GM21529 (cell line): ENCODE measurements at regions not wholly inside any gene's neighbourhood (a gene's known extent, or its start where the extent isn't known, plus 50 kb on each side); places are given as distances from the start of the nearest gene placed in this dataset.

Source experiments
- ATAC-seq: cut with Tn5 transposase; IDR thresholded peaks from one replicate; pipeline ENCODE4 v1.9.1; 2021; ENCODE audit not compliant: unreplicated experiment

DNA sequence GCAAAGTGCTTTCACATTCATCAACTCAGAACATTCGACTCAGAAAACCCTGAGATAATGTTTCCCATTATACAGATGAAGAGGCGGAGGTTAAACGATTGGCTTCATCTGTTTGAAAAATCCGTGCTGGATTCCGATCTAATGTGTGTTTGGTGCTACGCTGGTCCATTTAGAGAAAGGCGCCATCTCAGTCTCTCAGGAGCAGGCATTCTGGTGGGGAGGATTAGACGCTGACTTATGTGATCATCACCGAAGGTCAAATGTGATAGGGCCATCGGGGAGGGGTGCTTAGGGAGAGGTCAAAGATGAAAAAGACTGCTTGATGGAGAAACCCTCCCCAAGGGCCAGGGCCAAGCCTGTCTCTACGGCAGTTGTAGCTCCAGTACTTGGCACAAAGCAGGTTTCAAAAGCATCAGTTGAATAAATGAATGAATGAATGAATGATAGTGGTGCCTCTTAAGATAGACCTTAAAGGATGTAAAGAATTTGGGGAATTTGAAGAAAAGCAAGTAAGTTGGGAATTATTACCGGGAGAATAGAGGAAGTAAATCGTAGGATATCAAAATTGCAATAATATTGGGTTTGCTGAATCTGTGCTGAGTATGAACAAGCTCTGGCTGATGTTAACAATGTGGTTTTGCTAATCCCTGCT lies 160.6 kb upstream of the SHB start:
- ATAC-seq = no peak

DNA sequence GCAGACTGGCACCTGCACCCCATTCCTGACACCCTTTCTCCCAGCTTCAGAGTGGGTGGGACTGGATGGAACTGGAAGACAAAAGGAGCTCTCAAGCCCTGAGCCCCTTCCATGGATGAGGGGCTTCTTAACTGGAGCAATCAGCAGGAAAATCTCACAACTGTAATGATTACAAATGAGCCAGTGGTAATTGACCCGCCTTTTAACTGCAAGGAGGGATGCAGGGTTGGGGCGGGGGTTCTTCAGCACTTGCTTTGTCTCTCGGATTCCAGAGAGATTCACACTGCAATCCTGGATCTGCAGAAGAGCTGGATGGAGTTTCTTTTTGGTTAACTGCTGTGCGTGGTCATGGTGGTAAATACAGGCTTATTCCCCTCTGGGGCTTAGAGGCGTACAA lies 160.1 kb upstream of the SHB start:
- no peak for ATAC-seq

DNA sequence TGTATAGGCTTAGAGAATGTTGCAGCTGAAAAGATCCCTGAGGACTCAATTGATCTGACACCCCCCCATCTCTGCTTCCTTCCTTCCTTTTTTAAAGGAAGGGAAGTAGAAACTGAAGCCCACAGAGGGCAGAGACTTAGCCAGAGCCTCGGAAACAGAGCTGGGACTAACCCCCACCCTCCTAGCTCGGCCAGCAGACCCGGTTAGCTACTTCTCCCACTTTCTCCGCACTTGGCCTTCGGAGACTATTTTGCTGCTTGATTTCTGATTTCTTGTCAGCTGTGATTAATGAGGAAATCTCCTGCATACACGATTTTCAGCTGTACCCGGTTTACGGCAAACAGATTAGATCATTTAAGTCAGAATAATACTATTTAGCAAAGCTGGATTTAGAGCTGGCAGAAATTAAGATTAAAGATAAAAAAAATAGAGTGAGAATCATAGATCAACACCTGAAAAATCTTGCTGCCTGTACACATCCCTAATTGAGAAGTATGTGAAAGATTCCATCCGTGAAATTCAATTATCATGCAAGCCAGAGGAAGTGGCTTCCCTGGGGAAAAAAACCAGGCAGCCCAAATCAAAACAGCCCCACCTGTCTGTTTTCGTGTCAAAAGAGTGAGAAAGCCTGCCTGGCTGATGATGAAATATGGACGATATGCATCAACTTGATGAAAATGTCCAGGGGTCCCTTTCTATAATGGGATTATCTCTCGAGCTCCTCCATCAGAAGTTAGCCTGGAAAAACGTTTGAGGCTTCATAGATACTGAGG lies 159.5 kb upstream of the SHB start:
- ATAC-seq = no peak

DNA sequence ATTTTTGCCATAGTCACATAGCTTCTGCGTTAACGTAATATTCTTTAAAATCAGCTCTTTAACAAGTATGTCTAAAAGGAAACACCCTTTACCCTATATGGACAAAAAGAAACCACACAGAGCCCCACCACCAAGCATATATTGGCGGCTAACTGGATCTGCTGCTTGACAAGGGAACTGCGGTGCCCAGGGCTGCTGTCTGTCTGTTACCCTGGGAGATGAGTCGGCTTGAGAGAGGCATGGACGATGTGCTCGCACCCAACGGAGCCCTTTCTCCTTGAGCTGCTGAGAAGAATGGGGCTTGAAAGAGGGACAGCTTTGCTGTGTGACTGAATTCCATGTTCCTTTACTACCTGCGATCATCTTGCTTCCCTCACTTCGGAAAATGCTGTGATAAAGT lies 158.6 kb upstream of the SHB start:
- ATAC-seq = no peak

DNA sequence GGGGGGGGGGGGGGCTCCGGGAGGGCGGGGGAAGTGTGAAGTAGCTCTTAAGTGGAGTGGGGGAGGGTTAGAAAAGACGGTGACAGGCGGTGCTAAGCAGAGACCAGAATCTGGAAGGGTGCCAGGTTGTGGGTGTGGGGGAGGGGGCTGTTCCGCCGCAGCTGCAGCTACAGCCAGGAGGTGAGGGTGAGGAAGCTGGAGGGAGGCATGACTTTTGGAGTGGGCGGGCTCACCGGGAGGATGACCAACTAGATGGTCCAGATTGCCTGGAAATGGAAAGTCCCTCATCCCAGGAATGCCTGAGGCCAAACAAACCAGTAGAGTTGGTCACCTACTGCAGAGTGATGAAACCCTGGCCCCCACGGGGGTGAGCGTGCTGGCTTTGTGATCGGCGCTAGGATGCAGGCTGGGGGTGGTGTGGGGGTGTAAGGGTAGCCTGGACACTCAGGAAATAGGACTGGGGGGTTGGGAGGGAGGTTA lies 158.1 kb upstream of the SHB start:
- ATAC-seq = peak; percentile 76

DNA sequence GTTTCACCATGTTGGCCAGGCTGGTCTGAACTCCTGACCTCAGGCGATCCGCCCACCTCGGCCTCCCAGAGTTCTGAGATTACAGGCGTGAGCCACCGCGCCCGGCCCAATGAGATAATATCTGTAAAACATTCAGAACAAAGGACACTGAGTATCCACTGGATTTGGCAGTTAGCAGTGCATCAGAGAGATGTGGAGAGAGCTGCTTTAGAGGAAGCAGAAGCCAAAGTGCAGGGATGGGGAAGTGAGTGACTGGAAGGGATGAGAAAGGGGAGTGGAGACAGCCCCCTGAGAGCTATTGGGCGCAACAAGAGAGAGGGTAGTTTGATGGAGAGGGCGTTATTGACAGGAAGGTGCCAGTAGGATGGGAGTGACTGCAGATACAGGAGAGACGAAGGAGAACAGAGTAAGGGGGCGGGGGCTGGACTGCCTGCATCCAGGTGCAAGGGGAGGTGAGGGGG lies 157.5 kb upstream of the SHB start:
- ATAC-seq = no peak

DNA sequence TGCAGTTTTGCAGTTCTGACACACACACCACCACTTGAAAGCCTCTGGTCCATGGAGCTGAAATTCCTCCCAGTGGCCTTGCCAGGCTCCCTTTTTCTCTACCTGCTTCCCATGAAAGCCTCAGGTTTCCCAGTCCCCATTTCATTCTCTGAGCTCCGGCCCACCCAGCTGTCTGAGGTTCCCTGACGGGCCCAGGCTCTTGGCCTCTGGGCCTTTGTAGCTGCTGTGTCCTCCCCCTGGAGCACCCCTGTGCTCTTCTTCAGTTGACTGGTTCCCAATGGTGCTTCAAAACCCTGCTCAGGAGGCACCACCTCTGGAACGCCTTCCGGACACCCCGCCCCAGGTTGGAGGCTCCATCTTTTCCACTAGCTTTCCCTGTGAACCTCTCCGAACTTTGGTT lies 155.9 kb upstream of the SHB start:
- ATAC-seq = no peak

DNA sequence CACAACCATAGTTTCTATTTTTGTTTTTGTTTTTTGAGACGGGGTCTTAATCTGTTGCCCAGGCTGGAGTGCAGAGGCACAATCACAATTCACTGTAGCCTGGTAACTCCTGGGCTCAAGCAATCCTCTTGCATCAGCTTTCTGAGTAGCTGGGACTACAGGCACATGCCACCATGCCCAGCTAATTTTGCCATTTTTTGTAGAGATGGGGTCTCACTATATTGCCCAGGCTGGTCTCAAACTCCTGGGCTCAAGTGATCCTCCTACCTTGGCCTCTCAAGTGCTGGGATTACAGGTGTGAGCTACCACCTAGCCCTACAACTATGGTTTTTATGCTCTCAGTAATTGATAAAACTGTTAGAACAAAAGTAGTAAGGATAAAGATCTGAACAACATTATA lies 147.5 kb upstream of the SHB start:
- ATAC-seq = no peak

DNA sequence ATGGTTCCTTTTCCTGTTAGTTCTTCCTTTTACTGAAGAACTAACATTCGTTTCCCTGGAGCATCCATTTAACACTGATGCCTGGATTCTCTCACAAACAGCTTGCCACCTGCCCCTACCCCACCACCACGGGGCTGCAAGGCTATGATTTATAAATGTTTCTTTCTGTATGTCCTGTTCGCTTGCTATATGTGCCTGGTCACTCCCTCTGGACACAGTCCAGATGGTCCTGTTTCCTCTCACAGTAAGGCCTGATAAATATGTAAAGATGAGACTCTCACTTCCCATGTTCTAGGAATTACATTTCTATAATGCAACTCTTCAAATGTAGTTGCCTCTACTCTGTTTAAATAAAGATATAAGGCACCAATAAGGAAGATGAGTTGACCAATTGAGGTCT lies 146.4 kb upstream of the SHB start:
- no peak for ATAC-seq

DNA sequence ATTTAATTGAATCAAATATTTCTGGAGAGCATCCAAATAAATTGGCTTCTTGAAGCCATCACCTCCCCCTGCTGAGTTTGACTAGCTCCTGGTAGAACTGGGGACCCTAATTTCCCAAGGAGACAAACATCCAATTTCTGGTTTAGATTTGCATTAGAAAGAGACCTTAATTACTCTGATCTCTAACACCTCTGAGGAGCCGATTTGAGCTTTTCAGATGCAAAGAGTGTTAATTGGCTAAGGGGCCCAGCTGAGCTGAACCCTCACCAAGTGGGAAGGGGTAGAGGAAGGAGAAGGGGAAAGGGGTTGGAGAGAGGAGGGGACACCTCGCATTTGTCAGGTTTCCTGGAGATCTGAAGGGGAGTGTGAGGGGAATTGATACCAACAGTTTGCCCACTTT lies 145.4 kb upstream of the SHB start:
- ATAC-seq = no peak

DNA sequence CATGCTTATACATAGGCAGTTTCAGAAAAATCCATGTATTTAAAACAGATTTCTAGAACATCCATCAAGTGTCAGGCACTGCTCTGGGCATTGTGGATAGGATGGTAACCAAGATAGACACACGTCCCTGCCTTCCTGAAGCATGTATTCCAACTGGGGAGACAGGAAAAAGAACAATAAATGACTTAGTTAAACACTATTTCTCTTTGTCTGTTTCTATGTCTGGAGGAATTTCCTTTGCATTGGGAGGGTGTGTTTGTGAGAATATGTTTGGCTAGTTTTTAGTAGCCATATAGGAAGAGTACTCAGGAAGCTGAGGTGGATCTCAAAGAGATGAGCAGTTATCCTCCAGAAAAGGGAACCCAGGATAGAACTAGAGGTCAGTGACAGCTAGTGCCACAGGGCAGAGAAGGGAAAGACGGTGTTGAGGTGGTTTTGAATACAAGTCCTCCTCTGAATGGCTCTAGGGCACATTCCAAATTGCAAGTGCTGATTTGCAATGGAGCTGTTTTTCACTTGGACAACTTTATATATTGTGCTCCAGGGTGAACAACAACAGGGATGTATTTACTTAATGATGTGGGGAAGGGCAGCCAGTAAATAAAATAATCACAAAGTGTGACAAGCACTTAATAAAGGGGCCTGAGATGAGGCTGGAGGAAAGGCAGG lies 144.7 kb upstream of the SHB start:
- no peak for ATAC-seq

DNA sequence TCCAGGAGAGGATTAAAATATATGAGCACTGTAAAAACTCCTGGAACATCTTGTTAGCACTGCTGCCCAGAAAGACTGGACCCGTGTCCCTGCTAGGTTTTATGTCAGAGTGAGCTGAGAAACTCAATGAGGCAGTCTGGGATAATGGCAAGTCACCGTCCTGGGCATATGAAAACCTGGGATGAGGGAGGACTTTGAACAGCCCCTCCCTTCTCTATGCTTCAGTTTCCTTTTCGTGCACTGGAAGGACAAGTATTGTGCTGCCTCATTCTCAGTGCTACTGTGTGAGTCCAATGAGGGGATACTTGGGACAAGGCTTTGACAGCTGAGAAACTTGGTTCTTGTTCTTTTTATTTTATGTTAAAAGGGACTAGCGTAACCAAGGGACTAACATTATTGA lies 143.0 kb upstream of the SHB start:
- ATAC-seq = no peak

DNA sequence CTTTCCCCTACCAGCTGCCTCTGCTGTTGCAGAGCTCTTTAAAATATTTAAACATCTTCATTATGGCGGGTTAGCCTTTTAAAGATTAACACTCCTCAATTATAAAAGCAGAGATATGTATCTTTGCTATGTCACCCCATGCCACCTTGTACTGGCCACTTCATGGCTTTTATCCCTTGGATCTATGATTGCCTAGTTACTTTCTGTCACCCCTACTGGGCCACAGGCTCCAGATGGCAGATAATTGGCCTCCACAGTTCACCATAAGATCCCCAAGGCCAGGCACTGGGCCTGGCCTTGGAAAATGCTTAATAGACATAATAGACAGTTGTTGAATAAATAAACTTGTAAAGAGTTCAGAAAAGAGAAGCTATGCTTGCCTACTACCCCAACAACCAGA lies 142.0 kb upstream of the SHB start:
- no peak for ATAC-seq

DNA sequence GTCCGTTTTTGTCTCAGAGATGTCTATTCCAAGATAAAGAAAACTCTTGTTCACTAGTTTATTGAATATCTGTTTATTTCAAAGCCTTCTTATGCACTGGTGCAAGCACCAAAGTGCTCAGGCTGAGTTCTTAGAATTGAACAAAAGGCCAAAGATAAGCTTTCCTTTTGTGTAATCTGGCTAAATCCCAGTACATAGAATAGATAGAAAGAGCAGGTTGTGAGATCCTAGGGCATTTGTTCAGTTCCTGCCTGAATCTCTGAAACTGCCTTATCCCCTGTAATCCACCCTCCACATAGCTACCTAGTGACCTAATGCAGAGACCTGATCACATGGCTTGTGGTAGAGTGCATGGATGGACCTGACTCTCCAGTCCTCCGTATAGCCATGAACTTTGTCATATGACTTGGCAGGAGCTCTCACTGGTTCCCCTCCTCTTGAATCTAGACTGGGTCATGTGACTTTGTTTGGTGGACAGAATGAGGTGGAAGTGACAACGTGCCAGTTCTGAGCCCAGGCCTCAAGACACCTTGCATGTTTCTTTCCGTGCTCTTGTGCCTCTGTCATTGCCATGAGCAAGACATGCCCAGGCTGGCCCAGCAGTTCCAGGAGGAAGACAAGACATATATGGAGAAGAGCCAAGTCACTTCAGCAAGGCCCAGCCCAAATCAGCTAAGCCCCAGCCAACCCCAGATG lies 139.3 kb upstream of the SHB start:
- ATAC-seq = no peak

DNA sequence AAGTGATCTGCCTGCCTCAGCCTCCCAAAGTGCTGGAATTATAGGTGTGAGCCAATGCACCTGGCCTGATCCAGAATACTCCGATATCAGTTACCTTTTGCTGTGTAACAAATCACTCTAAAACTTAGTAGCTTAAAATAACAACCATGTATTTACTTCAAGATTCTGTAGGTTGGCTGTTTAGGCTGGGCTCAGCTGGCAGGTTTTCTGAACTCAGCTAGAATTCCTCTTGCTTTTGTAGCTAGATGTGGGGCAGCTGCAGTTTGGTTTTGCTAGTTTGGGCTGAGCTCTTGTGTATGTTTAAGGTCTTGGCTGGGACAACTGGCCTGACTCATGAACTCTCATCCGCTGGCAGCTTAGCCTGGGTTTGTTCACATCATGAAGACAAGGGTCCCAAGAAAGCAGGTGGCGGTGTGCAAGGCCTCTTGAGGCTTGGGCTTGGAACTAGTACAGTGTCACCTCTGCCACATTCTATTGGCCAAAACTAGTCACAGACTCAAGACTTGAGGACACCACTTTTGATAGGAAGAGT lies 138.3 kb upstream of the SHB start:
- no peak for ATAC-seq

DNA sequence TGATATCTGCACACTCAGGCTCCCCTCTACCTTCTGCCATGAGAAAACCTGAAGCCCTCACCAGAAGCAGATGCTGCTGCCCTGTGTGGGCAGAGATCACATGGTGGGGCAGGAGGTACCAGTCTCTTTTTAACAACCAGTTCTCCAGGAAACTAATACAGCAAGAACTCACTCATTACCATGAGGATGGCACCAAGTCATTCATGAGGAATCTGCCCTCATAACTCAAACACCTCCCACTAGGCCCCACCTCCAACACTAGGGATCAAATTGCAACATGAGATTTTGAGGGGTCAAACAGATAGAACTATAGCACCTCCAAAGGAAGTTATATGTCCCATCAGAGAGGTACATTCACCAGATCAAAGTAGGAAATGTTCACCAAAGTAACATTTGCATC lies 136.3 kb upstream of the SHB start:
- ATAC-seq = no peak

DNA sequence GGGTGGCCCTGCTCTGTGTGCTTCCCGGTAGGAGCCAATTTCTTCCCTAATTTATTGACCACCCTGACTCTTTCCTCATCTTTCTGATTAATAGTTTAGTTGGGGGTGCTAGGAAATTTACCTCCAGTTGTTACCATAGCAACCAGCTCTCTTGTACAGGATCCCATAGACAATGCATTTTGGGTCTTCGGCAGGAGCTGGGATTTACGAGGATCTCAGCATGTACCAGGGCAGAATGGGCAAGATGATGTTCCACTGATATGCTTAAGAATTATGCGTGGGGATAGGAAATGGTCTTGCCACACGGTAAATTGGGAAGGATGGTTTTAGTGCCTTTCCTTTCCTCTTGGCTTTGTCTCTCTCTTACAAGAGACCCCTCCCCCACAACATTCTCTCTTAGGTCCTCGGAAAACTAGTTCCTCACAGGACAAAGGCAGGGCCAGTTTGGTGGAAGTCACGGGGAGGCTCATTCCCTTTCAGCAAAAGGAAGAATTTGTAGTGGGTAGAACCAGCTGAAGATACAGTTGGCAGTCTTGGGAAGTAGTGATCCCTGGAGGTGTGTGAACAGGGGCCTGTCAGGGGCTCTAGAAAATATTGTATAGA lies 133.4 kb upstream of the SHB start:
- ATAC-seq = no peak

DNA sequence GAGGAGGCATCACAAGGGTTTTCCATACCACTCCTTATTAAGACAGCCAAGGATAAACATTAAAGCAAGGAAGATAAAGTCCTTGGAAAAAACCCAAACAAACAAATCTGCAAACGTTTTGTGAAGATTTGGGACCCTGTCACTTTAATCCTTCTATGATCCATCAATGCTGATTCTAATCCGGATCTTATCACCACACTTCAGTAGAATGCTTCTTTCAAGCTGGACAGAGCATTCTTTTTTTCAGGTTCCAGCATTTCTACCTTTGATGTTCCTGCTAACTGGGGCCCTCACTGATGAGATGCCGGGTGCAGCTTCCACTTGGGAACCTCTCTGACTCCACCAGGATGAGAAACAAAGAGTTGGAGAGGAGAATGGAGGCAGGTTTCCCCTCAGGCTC lies 132.8 kb upstream of the SHB start:
- ATAC-seq = no peak

DNA sequence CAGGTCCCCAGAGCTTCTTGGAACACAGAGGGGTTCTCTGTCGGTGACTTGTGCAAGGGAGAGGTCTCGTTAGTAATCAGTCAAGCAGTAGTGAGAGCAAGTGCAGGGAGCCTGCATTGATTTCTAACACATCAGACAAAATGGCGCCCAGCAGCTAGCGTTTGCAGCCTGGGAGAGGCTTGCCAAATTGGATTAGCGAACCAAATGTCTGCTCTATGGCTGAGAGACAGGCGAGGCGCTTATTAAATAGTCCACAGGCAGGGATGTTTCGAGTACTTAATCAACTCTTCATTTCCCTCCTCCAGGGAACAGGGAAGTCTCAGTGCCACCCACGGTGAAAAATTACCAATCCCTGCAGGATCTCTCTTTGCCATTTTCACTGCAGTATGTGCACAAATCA lies 131.4 kb upstream of the SHB start:
- no peak for ATAC-seq

DNA sequence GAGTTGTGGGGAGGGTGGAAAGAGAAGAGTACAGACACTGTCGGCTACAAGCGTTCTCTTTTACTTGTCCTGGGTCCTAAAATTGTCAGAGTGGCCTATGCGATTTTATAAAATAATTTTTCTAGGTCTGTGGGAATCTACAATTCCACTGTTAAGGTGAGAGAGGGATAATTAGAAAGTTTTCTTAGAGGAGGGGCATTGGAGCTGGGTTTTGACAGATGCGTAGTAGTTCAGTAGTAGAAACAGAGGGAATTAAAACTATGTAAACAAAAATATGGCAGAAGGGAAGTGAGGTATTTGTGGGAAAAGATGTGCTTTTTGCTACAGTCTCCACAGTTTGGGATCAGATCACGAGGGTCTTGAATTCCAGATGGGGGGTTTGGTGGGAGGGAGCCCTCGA lies 129.1 kb upstream of the SHB start:
- ATAC-seq = no peak

DNA sequence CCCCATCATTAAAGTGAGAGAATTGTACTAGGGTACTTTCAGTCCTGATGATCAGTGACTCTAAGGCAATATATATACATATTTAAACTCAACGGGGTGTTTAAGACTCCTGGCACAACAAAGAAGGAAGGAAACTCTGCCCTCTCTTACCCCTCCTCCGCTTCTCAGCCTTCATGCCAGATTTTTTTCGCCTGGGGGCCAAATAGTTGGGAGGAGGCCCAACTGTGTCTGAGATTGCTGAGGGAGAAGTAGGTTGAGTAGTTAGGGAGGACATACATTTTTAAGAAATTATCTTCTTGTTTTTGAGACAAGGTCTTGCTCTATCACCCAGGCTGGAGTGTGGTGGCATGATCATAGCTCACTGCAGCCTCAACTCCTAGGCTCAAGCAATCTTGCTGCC lies 127.7 kb upstream of the SHB start:
- ATAC-seq = no peak
